Ovary (tissue), 7 donors: ENCODE measurements at regions not wholly inside any gene's neighbourhood (a gene's known extent, or its start where the extent isn't known, plus 50 kb on each side); places are given as distances from the start of the nearest gene placed in this dataset.
A peak's percentile ranks its signal among the peaks of the same experiment; 100 is the strongest.

ENCODE experiments used
- DNase-seq, 5 donors: peaks; one replicate each; pipeline ENCODE4 v3.0.0-alpha.2; 2019 to 2020
- H3K27ac ChIP-seq, 2 donors: fragments of 200-600 bp; one replicate each; pipeline versions ENCODE4 v1.5.1 to v1.8.0; 2019 to 2022
- H3K27me3 ChIP-seq: fragments of 200-600 bp; one replicate; pipeline ENCODE4 v1.8.0; 2022
- H3K36me3 ChIP-seq: fragments of 200-600 bp; sonication (generic); one replicate; pipeline ENCODE4 v1.5.1; 2019
- H3K4me1 ChIP-seq: one replicate; pipeline ENCODE4 v1.8.1; 2013; ENCODE audit warnings: mild to moderate bottlenecking, moderate library complexity; ENCODE audit not compliant: insufficient read depth
- H3K4me3 ChIP-seq: fragments of 200-600 bp; sonication (generic); one replicate; pipeline ENCODE4 v1.5.1; 2017
- H3K9me3 ChIP-seq, 2 donors: fragments of 200-600 bp in 1 of 2; sonication (generic) in 1 of 2; one replicate each; pipeline versions ENCODE4 v1.5.1 to v1.8.1; 2013 to 2019; ENCODE audit warnings: mild to moderate bottlenecking in 1 of 2, moderate library complexity in 1 of 2
- CTCF ChIP-seq, 3 donors: fragments of 450-650 bp in 2 of 3; fragments of 200-600 bp in 1 of 3; IDR thresholded peaks; one replicate each; pipeline versions ENCODE4 v1.5.1 to v1.8.0; 2016 to 2022; ENCODE audit warnings: antibody characterized with exemption in 3 of 3, mild to moderate bottlenecking in 1 of 3
- EP300 ChIP-seq: sonication (generic); formaldehyde crosslinking; IDR thresholded peaks from one replicate; pipeline ENCODE4 v1.6.1; 2017; ENCODE audit warnings: antibody characterized with exemption
- POLR2A ChIP-seq: fragments of 450-650 bp; IDR thresholded peaks from one replicate; pipeline ENCODE4 v1.6.1; 2017; ENCODE audit warnings: antibody characterized with exemption, mild to moderate bottlenecking, moderate library complexity
- WGBS, 3 donors: extraction: QIAGEN DNeasy Blood & Tissue Kit in 1 of 3; methylation state at CpG; one replicate each; pipeline versions ENCODE4 v1.1.5 to v1.1.7; 2013 to 2017; 5-methylcytosine and 5-hydroxymethylcytosine counted together
- intact Hi-C, 4 donors: fragments of 100-400 bp; cut with DNase I; formaldehyde crosslinking; loops; one replicate each; pipeline versions ENCODE4 v1.11.0 to v1.15.1; 2022 to 2023
- donor health status: DM: no; HTN: no; CAD: no; lungs with moderate emphysema.
- donor health status: DM: no; HTN: no; CAD: no.
- donor health status: Bipolar disorder and iron deficiency.
- donor health status: DM: no; HTN: no; CAD: no.
- donor health status: DM: yes; HTN: yes; CAD: no.

DNA sequence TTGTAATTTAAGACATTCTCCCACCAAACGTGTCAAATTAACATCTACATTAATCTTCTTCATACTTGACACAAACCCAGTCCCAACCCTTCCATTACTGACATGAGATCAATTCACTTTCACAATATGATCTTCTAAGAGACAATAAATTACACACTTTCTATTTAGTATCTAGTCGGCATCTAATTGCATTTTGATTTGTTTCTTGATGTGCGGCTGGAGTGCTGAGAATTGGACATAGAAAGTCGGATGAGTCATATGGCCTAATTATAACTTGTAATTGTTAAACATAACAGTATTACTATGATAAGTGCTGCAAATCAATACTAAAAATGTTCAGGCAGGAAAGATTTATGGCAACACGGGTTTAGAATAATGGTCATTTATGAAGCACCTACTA is 78.4 kb upstream of the RORA start:
- TF ChIP-seq EP300 (no peak), CTCF (IDR thresholded peaks at IDR 0.05) (no peak), POLR2A (no peak)
- WGBS, 3 donors, result 71 to 84% (median 82%) methylated on average over 5 of the region's 5 CpGs
- Histone ChIP-seq H3K9me3 (no peaks in the 10 kb centered on the region), H3K4me1 (no peaks in the 10 kb centered on the region), H3K36me3 (no peaks in the 10 kb centered on the region), H3K27ac (no peak overlapping the region), H3K27me3 (no peaks in the 10 kb centered on the region), H3K4me3 (no peak overlapping the region)
- intact Hi-C loops, result no loop called here
- no peak for DNase-seq

GRCh38 chr15:61301701-61302100 is 72.6 kb upstream of the RORA start:
- intact Hi-C loops, result no loop called here

GRCh38 chr15:61299075-61299763 is 70.1 kb upstream of the RORA start:
- no peaks in the 10 kb centered on the region for H3K27me3 ChIP-seq
- no peaks in the 10 kb centered on the region for H3K4me1 ChIP-seq
- no peaks in the 10 kb centered on the region for H3K9me3 ChIP-seq
- intact Hi-C loops, result loop anchor here in 1 of 4 donors (10.0 kb wide), 1 partner anchor 64 kb away; no protein-coding TSS in a partner anchor
- no peaks in the 10 kb centered on the region for H3K36me3 ChIP-seq
- no peak overlapping the region for H3K27ac ChIP-seq
- TF ChIP-seq CTCF (IDR thresholded peaks at IDR 0.05), result no peak
- no peak for TF ChIP-seq POLR2A
- TF ChIP-seq EP300, result no peak
- H3K4me3 ChIP-seq, result no peak overlapping the region
- WGBS, 3 donors, result 33 to 66% (median 50%) methylated on average over 4 of the region's 4 CpGs
- peak in 1 of 5 donors; percentile 17 for DNase-seq

More at GRCh38 chr15:61301701-61302100, 72.6 kb upstream of the RORA start:
- Histone ChIP-seq H3K27ac (no peak overlapping the region), H3K9me3 (no peaks in the 10 kb centered on the region), H3K36me3 (no peaks in the 10 kb centered on the region), H3K27me3 (no peaks in the 10 kb centered on the region), H3K4me1 (no peaks in the 10 kb centered on the region), H3K4me3 (no peak overlapping the region)
- TF ChIP-seq EP300 (no peak), POLR2A (no peak), CTCF (IDR thresholded peaks at IDR 0.05) (no peak)
- 52 to 71% (median 70%) methylated on average over 3 of the region's 3 CpGs for WGBS, 3 donors
- DNase-seq, result peak in 1 of 5 donors; percentile 15

GRCh38 chr15:61295239-61295638 is 66.1 kb upstream of the RORA start:
- no peaks in the 10 kb centered on the region for H3K36me3 ChIP-seq
- DNase-seq, result no peak
- intact Hi-C loops, result loop anchor here in 1 of 4 donors (10.0 kb wide), 1 partner anchor 60 kb away; no protein-coding TSS in a partner anchor
- no peak for TF ChIP-seq POLR2A
- TF ChIP-seq CTCF (IDR thresholded peaks at IDR 0.05), result no peak
- no peak for TF ChIP-seq EP300
- no peaks in the 10 kb centered on the region for H3K9me3 ChIP-seq
- H3K27ac ChIP-seq, result no peak overlapping the region
- H3K4me3 ChIP-seq, result no peak overlapping the region
- H3K27me3 ChIP-seq, result no peaks in the 10 kb centered on the region
- H3K4me1 ChIP-seq, result no peaks in the 10 kb centered on the region
- WGBS, 3 donors, result 88 to 90% (median 90%) methylated on average over 3 of the region's 3 CpGs
